HG03039 (cell line): ENCODE measurements at regions not wholly inside any gene's neighbourhood (a gene's known extent, or its start where the extent isn't known, plus 50 kb on each side); places are given as distances from the start of the nearest gene placed in this dataset.

ENCODE experiments used
- ATAC-seq: cut with Tn5 transposase; IDR thresholded peaks from one replicate; pipeline ENCODE4 v1.9.1; 2021; ENCODE audit warnings: mild to moderate bottlenecking, moderate library complexity; ENCODE audit not compliant: unreplicated experiment

GRCh38 chr16:64475627-64476351 is 646.1 kb downstream of the CDH11 start:
- ATAC-seq: no peak

GRCh38 chr16:64470916-64471315 is 650.9 kb downstream of the CDH11 start:
- no peak for ATAC-seq

- no peak for ATAC-seq
These were observed 651.8 kb downstream of the CDH11 start for GRCh38 chr16:64469906-64470702.

GRCh38 chr16:64469351-64469750 is 652.5 kb downstream of the CDH11 start:
- no peak for ATAC-seq

GRCh38 chr16:64468515-64469090 is 653.3 kb downstream of the CDH11 start:
- no peak for ATAC-seq

- no peak for ATAC-seq
These were observed 662.0 kb downstream of the CDH11 start for GRCh38 chr16:64459821-64460220.

GRCh38 chr16:64459402-64459801 is 662.5 kb downstream of the CDH11 start:
- no peak for ATAC-seq

GRCh38 chr16:64455275-64455674 is 666.6 kb downstream of the CDH11 start:
- no peak for ATAC-seq

- no peak for ATAC-seq
These were observed 668.2 kb downstream of the CDH11 start for GRCh38 chr16:64453646-64454045.

- ATAC-seq: no peak
These were observed 669.4 kb downstream of the CDH11 start for GRCh38 chr16:64452446-64452845.

- no peak for ATAC-seq
These were observed 671.7 kb downstream of the CDH11 start for GRCh38 chr16:64450177-64450576.

GRCh38 chr16:64449506-64449905 is 672.4 kb downstream of the CDH11 start:
- no peak for ATAC-seq

GRCh38 chr16:64445649-64446048 is 676.2 kb downstream of the CDH11 start:
- ATAC-seq: no peak

GRCh38 chr16:64445245-64445644 is 676.6 kb downstream of the CDH11 start:
- no peak for ATAC-seq

- no peak for ATAC-seq
These were observed 681.4 kb downstream of the CDH11 start for GRCh38 chr16:64440421-64440831.

GRCh38 chr16:64440005-64440404 is 681.9 kb downstream of the CDH11 start:
- no peak for ATAC-seq

- no peak for ATAC-seq
These were observed 684.0 kb downstream of the CDH11 start for GRCh38 chr16:64437706-64438324.

GRCh38 chr16:64434526-64435069 is 687.3 kb downstream of the CDH11 start:
- ATAC-seq: no peak

- no peak for ATAC-seq
These were observed 693.3 kb downstream of the CDH11 start for GRCh38 chr16:64428463-64429113.

GRCh38 chr16:64426131-64426666 is 695.7 kb downstream of the CDH11 start:
- no peak for ATAC-seq
